ENCODE measurements at regions not wholly inside any gene's neighbourhood (a gene's known extent, or its start where the extent isn't known, plus 50 kb on each side); places are given as distances from the start of the nearest gene placed in this dataset.

GRCh38 chr3:55271549-55271948, 215.6 kb downstream of the WNT5A start:
- no peak for TF ChIP-seq CTCF (IDR thresholded peaks at IDR 0.05)
- TF ChIP-seq EP300 (IDR thresholded peaks at IDR 0.05; ENCODE audit: low read depth), result no peak
- no peak for TF ChIP-seq POLR2AphosphoS5 (IDR thresholded peaks at IDR 0.05)
